WTC11 (cell line): ENCODE measurements at regions not wholly inside any gene's neighbourhood (a gene's known extent, or its start where the extent isn't known, plus 50 kb on each side); places are given as distances from the start of the nearest gene placed in this dataset.

Experiments
- ATAC-seq: fragments of 200-7000 bp; cut with Tn5 transposase; 2 replicates; pipeline ENCODE4 v1.10.0; 2021; ENCODE audit warnings: mild to moderate bottlenecking, moderate library complexity
- CTCF ChIA-PET: fragments of 300-600 bp; sonication (Branson Sonifier 250); formaldehyde crosslinking; loops from one replicate; lab custom pipeline; 2021; ENCODE audit warnings: antibody characterized with exemption; lab: Charles Lee
- POLR2A ChIA-PET: fragments of 350-600 bp; sonication (Branson Sonifier 250); formaldehyde crosslinking; loops from one replicate; lab custom pipeline; 2021; ENCODE audit warnings: antibody characterized with exemption; lab: Charles Lee
- DNase-seq: peaks from one replicate; pipeline ENCODE4 v3.0.0; 2021; ENCODE audit warnings: low spot score
- H3K27ac Mint-ChIP-seq: 2 replicates; pipeline ENCODE4 v1.8.0; 2021; ENCODE audit warnings: mixed read lengths
- H3K27me3 Mint-ChIP-seq: 2 replicates; pipeline ENCODE4 v1.8.0; 2021; ENCODE audit warnings: low read depth, mild to moderate bottlenecking, moderate library complexity, mixed read lengths
- H3K36me3 Mint-ChIP-seq: 2 replicates; pipeline ENCODE4 v1.8.0; 2021; ENCODE audit warnings: mixed read lengths
- H3K4me1 Mint-ChIP-seq: 2 replicates; pipeline ENCODE4 v1.8.0; 2022; ENCODE audit warnings: mixed read lengths
- H3K4me3 Mint-ChIP-seq: 2 replicates; pipeline ENCODE4 v1.8.0; 2021; ENCODE audit warnings: mild to moderate bottlenecking, moderate library complexity, mixed read lengths
- H3K9me3 Mint-ChIP-seq: 2 replicates; pipeline ENCODE4 v1.8.0; 2021; ENCODE audit warnings: mixed read lengths
- CBFB ChIP-seq: sonication (generic); formaldehyde crosslinking; IDR thresholded peaks from 2 replicates; pipeline ENCODE4 v1.8.1; 2022; ENCODE audit warnings: mild to moderate bottlenecking, low read depth, missing genetic modification reagents
- FOXJ3 ChIP-seq: sonication (generic); formaldehyde crosslinking; IDR thresholded peaks from 2 replicates; pipeline ENCODE4 v1.9.0; 2021; ENCODE audit warnings: missing genetic modification reagents, mild to moderate bottlenecking, borderline replicate concordance
- FOXP4 ChIP-seq: sonication (generic); formaldehyde crosslinking; IDR thresholded peaks from 2 replicates; pipeline ENCODE4 v1.8.0; 2022; ENCODE audit warnings: mild to moderate bottlenecking, missing genetic modification reagents
- JUN ChIP-seq: sonication (generic); formaldehyde crosslinking; IDR thresholded peaks from 2 replicates; pipeline ENCODE4 v1.8.0; 2023; ENCODE audit warnings: mild to moderate bottlenecking, missing genetic modification reagents
- NR2C2 ChIP-seq: sonication (generic); formaldehyde crosslinking; IDR thresholded peaks from 2 replicates; pipeline ENCODE4 v1.8.0; 2022; ENCODE audit warnings: mild to moderate bottlenecking, missing genetic modification reagents
- OVOL2 ChIP-seq: fragments of 250-450 bp; sonication (Bioruptor Pico); IDR thresholded peaks from 2 replicates; pipeline ENCODE4 v1.9.0; 2021; ENCODE audit warnings: mild to moderate bottlenecking, borderline replicate concordance
- SMAD4 ChIP-seq: sonication (generic); formaldehyde crosslinking; IDR thresholded peaks from 2 replicates; pipeline ENCODE4 v1.8.0; 2022; ENCODE audit warnings: mild to moderate bottlenecking, missing genetic modification reagents
- SOX15 ChIP-seq: fragments of 250-450 bp; sonication (Bioruptor Pico); IDR thresholded peaks from 2 replicates; pipeline ENCODE4 v1.9.0; 2021; ENCODE audit warnings: mild to moderate bottlenecking
- TCF7 ChIP-seq: sonication (generic); formaldehyde crosslinking; IDR thresholded peaks from 2 replicates; pipeline ENCODE4 v1.8.0; 2022; ENCODE audit warnings: mild to moderate bottlenecking, low read depth, missing genetic modification reagents, moderate library complexity
- TEAD4 ChIP-seq: sonication (generic); formaldehyde crosslinking; IDR thresholded peaks from 2 replicates; pipeline ENCODE4 v1.8.0; 2022; ENCODE audit warnings: mild to moderate bottlenecking, missing genetic modification reagents
- ZNF219 ChIP-seq: sonication (generic); formaldehyde crosslinking; IDR thresholded peaks from 2 replicates; pipeline ENCODE4 v1.8.0; 2023; ENCODE audit warnings: missing genetic modification reagents, mild to moderate bottlenecking, borderline replicate concordance
- ZNF671 ChIP-seq: fragments of 250-450 bp; sonication (Bioruptor Pico); IDR thresholded peaks from 2 replicates; pipeline ENCODE4 v1.8.0; 2021; ENCODE audit warnings: mild to moderate bottlenecking
- TF ChIP-seq, protein P1 (sequence below): sonication (generic); formaldehyde crosslinking; conservative IDR thresholded peaks from 2 replicates; pipeline ENCODE4 v1.8.1; 2022; ENCODE audit warnings: mild to moderate bottlenecking, missing genetic modification reagents
- TF ChIP-seq, protein P2 (sequence below): sonication (generic); formaldehyde crosslinking; IDR thresholded peaks from 2 replicates; pipeline ENCODE4 v1.8.1; 2023; ENCODE audit warnings: mild to moderate bottlenecking, moderate library complexity, missing genetic modification reagents
- TF ChIP-seq, protein P3 (sequence below): sonication (generic); formaldehyde crosslinking; IDR thresholded peaks from 2 replicates; pipeline ENCODE4 v1.8.0; 2023; ENCODE audit warnings: missing genetic modification reagents, mild to moderate bottlenecking, borderline replicate concordance
- TF ChIP-seq, protein P4 (sequence below): sonication (generic); formaldehyde crosslinking; conservative IDR thresholded peaks from 2 replicates; pipeline ENCODE4 v1.8.1; 2023; ENCODE audit warnings: mild to moderate bottlenecking, low read depth, missing genetic modification reagents, moderate library complexity
- TF ChIP-seq, protein P5 (sequence below): sonication (generic); formaldehyde crosslinking; IDR thresholded peaks from 2 replicates; pipeline ENCODE4 v1.8.1; 2022; ENCODE audit warnings: low read depth, missing genetic modification reagents, borderline replicate concordance

DNA sequence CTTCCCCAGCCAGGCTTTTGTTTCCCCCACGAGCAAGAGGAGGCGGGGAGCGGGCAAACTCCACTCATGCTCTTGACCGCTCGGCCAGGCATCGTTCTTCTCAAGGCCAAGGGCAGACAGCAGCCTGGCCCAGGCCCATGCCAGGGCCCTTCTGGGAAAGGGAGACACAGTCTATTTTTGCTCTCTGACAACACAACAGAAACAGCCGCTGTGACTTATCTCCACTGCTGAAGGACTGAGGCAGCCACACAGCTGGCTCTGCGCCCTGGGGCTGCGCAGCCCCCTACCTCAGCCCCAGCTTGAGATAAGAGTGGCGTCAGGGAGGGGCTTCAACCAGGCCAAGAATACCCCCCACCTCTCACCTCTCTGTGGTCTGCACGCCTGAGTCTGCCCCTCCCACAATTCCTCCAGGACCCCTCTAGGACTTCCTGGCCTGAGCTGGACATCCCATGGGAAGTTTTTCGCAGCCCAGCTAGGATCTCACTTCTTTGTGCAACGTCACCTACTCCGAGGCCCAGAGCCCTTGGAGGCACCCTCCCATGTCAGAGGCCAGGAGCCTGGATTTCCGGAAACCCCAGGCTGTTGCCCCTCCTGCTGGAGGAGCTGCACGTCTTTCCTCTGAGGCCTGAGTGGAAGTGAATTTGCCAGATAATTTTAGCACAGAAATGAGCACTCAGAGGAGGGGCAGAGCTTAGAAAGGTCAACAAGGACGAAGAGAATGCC is 118.9 kb upstream of the OTOS start (continued):
- TF ChIP-seq TEAD4 (CRISPR knock-in tag): no peak
- TF ChIP-seq OVOL2: no peak
- no peak for TF ChIP-seq ZNF671 (CRISPR knock-in tag)
- TF ChIP-seq, protein P1, sequence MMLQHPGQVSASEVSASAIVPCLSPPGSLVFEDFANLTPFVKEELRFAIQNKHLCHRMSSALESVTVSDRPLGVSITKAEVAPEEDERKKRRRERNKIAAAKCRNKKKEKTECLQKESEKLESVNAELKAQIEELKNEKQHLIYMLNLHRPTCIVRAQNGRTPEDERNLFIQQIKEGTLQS (CRISPR knock-in tag): no peak
- TF ChIP-seq ZNF219 (CRISPR knock-in tag): no peak
- TF ChIP-seq CBFB (CRISPR knock-in tag): no peak
- TF ChIP-seq JUN (CRISPR knock-in tag): no peak

DNA sequence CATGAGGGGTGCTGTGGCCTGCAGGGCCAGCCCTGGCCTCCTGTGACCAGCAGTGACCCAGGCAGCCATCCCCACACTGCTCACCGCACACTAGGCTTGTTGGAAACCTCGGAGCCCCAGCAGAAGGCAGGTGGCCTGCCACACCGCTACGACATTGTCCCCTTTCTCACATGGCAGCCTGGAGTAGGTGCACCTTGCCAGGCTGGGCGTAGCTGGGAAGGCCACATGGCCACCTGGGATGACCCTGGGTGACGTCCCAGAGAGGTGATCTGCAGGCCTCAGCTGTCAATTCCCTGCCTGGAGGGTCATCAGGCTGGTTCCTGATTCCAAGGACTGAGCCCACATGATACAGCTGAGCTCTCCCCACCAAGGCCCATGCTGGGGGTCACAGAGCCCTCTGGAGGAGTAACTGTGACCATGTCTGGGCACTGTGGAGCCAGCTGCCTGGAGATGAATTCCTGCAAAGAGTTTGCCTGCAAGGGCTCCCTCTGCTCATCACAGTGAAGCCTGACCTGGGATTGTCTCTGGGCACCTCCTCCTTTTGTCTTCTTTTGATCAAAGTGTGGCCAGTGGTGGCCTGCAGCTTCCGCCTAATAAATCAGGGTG is 119.6 kb upstream of the OTOS start:
- peaks cover 36% of the 10 kb centered on the region for H3K36me3 Mint-ChIP-seq
- peaks cover 22% of the 10 kb centered on the region for H3K27me3 Mint-ChIP-seq
- ChIA-PET POLR2A (no interaction called here), CTCF (interaction anchor here (1.9 kb wide), 1 partner anchor 27 kb away, joined by 5 read pairs; no protein-coding TSS in a partner anchor)
- TF ChIP-seq, protein P1 (CRISPR knock-in tag): no peak
- TF ChIP-seq, protein P2, sequence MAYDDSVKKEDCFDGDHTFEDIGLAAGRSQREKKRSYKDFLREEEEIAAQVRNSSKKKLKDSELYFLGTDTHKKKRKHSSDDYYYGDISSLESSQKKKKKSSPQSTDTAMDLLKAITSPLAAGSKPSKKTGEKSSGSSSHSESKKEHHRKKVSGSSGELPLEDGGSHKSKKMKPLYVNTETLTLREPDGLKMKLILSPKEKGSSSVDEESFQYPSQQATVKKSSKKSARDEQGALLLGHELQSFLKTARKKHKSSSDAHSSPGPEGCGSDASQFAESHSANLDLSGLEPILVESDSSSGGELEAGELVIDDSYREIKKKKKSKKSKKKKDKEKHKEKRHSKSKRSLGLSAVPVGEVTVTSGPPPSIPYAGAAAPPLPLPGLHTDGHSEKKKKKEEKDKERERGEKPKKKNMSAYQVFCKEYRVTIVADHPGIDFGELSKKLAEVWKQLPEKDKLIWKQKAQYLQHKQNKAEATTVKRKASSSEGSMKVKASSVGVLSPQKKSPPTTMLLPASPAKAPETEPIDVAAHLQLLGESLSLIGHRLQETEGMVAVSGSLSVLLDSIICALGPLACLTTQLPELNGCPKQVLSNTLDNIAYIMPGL (CRISPR knock-in tag): no peak
- no peak for TF ChIP-seq FOXJ3
- TF ChIP-seq NR2C2 (CRISPR knock-in tag): no peak
- no peak for TF ChIP-seq SMAD4 (CRISPR knock-in tag)
- no peak for TF ChIP-seq SOX15 (CRISPR knock-in tag)
- TF ChIP-seq, protein P3, sequence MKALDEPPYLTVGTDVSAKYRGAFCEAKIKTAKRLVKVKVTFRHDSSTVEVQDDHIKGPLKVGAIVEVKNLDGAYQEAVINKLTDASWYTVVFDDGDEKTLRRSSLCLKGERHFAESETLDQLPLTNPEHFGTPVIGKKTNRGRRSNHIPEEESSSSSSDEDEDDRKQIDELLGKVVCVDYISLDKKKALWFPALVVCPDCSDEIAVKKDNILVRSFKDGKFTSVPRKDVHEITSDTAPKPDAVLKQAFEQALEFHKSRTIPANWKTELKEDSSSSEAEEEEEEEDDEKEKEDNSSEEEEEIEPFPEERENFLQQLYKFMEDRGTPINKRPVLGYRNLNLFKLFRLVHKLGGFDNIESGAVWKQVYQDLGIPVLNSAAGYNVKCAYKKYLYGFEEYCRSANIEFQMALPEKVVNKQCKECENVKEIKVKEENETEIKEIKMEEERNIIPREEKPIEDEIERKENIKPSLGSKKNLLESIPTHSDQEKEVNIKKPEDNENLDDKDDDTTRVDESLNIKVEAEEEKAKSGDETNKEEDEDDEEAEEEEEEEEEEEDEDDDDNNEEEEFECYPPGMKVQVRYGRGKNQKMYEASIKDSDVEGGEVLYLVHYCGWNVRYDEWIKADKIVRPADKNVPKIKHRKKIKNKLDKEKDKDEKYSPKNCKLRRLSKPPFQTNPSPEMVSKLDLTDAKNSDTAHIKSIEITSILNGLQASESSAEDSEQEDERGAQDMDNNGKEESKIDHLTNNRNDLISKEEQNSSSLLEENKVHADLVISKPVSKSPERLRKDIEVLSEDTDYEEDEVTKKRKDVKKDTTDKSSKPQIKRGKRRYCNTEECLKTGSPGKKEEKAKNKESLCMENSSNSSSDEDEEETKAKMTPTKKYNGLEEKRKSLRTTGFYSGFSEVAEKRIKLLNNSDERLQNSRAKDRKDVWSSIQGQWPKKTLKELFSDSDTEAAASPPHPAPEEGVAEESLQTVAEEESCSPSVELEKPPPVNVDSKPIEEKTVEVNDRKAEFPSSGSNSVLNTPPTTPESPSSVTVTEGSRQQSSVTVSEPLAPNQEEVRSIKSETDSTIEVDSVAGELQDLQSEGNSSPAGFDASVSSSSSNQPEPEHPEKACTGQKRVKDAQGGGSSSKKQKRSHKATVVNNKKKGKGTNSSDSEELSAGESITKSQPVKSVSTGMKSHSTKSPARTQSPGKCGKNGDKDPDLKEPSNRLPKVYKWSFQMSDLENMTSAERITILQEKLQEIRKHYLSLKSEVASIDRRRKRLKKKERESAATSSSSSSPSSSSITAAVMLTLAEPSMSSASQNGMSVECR (CRISPR knock-in tag): no peak
- TF ChIP-seq TCF7 (CRISPR knock-in tag): no peak
- TF ChIP-seq, protein P4, sequence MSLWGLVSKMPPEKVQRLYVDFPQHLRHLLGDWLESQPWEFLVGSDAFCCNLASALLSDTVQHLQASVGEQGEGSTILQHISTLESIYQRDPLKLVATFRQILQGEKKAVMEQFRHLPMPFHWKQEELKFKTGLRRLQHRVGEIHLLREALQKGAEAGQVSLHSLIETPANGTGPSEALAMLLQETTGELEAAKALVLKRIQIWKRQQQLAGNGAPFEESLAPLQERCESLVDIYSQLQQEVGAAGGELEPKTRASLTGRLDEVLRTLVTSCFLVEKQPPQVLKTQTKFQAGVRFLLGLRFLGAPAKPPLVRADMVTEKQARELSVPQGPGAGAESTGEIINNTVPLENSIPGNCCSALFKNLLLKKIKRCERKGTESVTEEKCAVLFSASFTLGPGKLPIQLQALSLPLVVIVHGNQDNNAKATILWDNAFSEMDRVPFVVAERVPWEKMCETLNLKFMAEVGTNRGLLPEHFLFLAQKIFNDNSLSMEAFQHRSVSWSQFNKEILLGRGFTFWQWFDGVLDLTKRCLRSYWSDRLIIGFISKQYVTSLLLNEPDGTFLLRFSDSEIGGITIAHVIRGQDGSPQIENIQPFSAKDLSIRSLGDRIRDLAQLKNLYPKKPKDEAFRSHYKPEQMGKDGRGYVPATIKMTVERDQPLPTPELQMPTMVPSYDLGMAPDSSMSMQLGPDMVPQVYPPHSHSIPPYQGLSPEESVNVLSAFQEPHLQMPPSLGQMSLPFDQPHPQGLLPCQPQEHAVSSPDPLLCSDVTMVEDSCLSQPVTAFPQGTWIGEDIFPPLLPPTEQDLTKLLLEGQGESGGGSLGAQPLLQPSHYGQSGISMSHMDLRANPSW (CRISPR knock-in tag): no peak
- no peak for TF ChIP-seq FOXP4
- TF ChIP-seq, protein P5, sequence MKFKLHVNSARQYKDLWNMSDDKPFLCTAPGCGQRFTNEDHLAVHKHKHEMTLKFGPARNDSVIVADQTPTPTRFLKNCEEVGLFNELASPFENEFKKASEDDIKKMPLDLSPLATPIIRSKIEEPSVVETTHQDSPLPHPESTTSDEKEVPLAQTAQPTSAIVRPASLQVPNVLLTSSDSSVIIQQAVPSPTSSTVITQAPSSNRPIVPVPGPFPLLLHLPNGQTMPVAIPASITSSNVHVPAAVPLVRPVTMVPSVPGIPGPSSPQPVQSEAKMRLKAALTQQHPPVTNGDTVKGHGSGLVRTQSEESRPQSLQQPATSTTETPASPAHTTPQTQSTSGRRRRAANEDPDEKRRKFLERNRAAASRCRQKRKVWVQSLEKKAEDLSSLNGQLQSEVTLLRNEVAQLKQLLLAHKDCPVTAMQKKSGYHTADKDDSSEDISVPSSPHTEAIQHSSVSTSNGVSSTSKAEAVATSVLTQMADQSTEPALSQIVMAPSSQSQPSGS (CRISPR knock-in tag): no peak
- DNase-seq: no peak
- H3K9me3 Mint-ChIP-seq: peaks cover 52% of the 10 kb centered on the region
- no peak for ATAC-seq
- H3K4me3 Mint-ChIP-seq: no peak overlapping the region
- H3K27ac Mint-ChIP-seq: no peak overlapping the region
- H3K4me1 Mint-ChIP-seq: peaks cover 8% of the 10 kb centered on the region
